Brain microvascular endothelial cell (primary cell): ENCODE measurements at regions not wholly inside any gene's neighbourhood (a gene's known extent, or its start where the extent isn't known, plus 50 kb on each side); places are given as distances from the start of the nearest gene placed in this dataset.

Experiments used
- DNase-seq: peaks from one replicate; pipeline ENCODE4 v3.0.0-alpha.2; 2020
- H3K27ac ChIP-seq: fragments of 250-450 bp; sonication (Bioruptor Pico); 2 replicates; pipeline ENCODE4 v1.5.1; 2020; ENCODE audit warnings: mild to moderate bottlenecking, moderate library complexity
- H3K27me3 ChIP-seq: fragments of 250-450 bp; sonication (Bioruptor Pico); replicated peaks from 2 replicates; pipeline ENCODE4 v1.5.1; 2020; ENCODE audit warnings: mild to moderate bottlenecking
- H3K36me3 ChIP-seq: fragments of 250-450 bp; sonication (Bioruptor Pico); replicated peaks from 2 replicates; pipeline ENCODE4 v1.5.1; 2020; ENCODE audit warnings: mild to moderate bottlenecking
- H3K4me3 ChIP-seq: 2 replicates; pipeline ENCODE4 v1.5.1; 2011; ENCODE audit warnings: low read depth, mild to moderate bottlenecking, control low read depth, low read length, moderate library complexity
- CTCF ChIP-seq: IDR thresholded peaks from 2 replicates; pipeline ENCODE4 v1.5.1; 2011; ENCODE audit warnings: low read depth, mild to moderate bottlenecking, moderate library complexity, low read length, control low read depth, inconsistent platforms; ENCODE audit errors: missing control alignments
- in situ Hi-C: cut with HindIII; loops from 2 replicates; pipeline ENCODE4 v1.10.0; 2017; ENCODE audit warnings: low sequenced_read_pairs, low pct_ligation_motif_present

- Histone ChIP-seq H3K27me3 (no peaks in the 10 kb centered on the region), H3K27ac (no peak overlapping the region), H3K4me3 (no peak overlapping the region), H3K36me3 (peaks cover 7% of the 10 kb centered on the region)
- in situ Hi-C loops: no loop called here
- no peak for DNase-seq
- no peak for TF ChIP-seq CTCF
Measured at GRCh38 chr1:198910816-198911215, 272.0 kb downstream of the PTPRC start.

- peaks cover 6% of the 10 kb centered on the region for H3K36me3 ChIP-seq
- in situ Hi-C loops: no loop called here
- TF ChIP-seq CTCF: no peak
- no peak for DNase-seq
- H3K4me3 ChIP-seq: no peak overlapping the region
- no peak overlapping the region for H3K27ac ChIP-seq
- no peaks in the 10 kb centered on the region for H3K27me3 ChIP-seq
Measured at GRCh38 chr1:198912046-198912445, 273.2 kb downstream of the PTPRC start.

- no peak for DNase-seq
- no peak overlapping the region for H3K27ac ChIP-seq
- no peaks in the 10 kb centered on the region for H3K27me3 ChIP-seq
- in situ Hi-C loops: no loop called here
- no peak for TF ChIP-seq CTCF
- H3K4me3 ChIP-seq: no peak overlapping the region
- peaks cover 4% of the 10 kb centered on the region for H3K36me3 ChIP-seq
Measured at GRCh38 chr1:198913667-198914066, 274.8 kb downstream of the PTPRC start.

GRCh38 chr1:198915327-198916231 lies 276.7 kb downstream of the PTPRC start:
- in situ Hi-C loops: no loop called here

GRCh38 chr1:198917226-198917625 lies 278.4 kb downstream of the PTPRC start:
- in situ Hi-C loops: no loop called here

More at GRCh38 chr1:198915327-198916231, 276.7 kb downstream of the PTPRC start:
- H3K36me3 ChIP-seq: peaks cover 6% of the 10 kb centered on the region
- H3K4me3 ChIP-seq: no peak overlapping the region
- DNase-seq: no peak
- no peaks in the 10 kb centered on the region for H3K27me3 ChIP-seq
- H3K27ac ChIP-seq: no peak overlapping the region
- TF ChIP-seq CTCF: no peak

More at GRCh38 chr1:198917226-198917625, 278.4 kb downstream of the PTPRC start:
- DNase-seq: no peak
- H3K4me3 ChIP-seq: no peak overlapping the region
- peaks cover 6% of the 10 kb centered on the region for H3K36me3 ChIP-seq
- TF ChIP-seq CTCF: no peak
- H3K27me3 ChIP-seq: no peaks in the 10 kb centered on the region
- H3K27ac ChIP-seq: no peak overlapping the region
